ENCODE measurements at regions not wholly inside any gene's neighbourhood (a gene's known extent, or its start where the extent isn't known, plus 50 kb on each side); places are given as distances from the start of the nearest gene placed in this dataset.

GRCh38 chrX:131746491-131746968, 202.7 kb downstream of the OR13H1 start:
- Histone ChIP-seq H3K27ac (peak overlapping the region; percentile 98), H3K9me3 (ENCODE audit: severe bottlenecking) (no peaks in the 10 kb centered on the region), H3K36me3 (no peaks in the 10 kb centered on the region; the same call in 1 of the 2 replicates), H3K27me3 (ENCODE audit: insufficient read depth, low read depth, severe bottlenecking) (no peaks in the 10 kb centered on the region), H3K4me3 (ENCODE audit: low read depth, low read length) (peak overlapping the region; percentile 67)
- peak; percentile 48; the same call in 1 of the 2 replicates for TF ChIP-seq CTCF (IDR thresholded peaks at IDR 0.05; ENCODE audit: low read depth, low read length)
- peak; percentile 93 for DNase-seq

GRCh38 chrX:131747173-131747572, 203.3 kb downstream of the OR13H1 start:
- DNase-seq, result peak; percentile 89
- Histone ChIP-seq H3K27ac (peak overlapping the region; percentile 98), H3K36me3 (no peaks in the 10 kb centered on the region; the same call in 1 of the 2 replicates), H3K9me3 (ENCODE audit: severe bottlenecking) (no peaks in the 10 kb centered on the region), H3K27me3 (ENCODE audit: insufficient read depth, low read depth, severe bottlenecking) (no peaks in the 10 kb centered on the region), H3K4me3 (ENCODE audit: low read depth, low read length) (peak overlapping the region; percentile 67)
- TF ChIP-seq CTCF (IDR thresholded peaks at IDR 0.05; ENCODE audit: low read depth, low read length), result peak; percentile 74

DNA sequence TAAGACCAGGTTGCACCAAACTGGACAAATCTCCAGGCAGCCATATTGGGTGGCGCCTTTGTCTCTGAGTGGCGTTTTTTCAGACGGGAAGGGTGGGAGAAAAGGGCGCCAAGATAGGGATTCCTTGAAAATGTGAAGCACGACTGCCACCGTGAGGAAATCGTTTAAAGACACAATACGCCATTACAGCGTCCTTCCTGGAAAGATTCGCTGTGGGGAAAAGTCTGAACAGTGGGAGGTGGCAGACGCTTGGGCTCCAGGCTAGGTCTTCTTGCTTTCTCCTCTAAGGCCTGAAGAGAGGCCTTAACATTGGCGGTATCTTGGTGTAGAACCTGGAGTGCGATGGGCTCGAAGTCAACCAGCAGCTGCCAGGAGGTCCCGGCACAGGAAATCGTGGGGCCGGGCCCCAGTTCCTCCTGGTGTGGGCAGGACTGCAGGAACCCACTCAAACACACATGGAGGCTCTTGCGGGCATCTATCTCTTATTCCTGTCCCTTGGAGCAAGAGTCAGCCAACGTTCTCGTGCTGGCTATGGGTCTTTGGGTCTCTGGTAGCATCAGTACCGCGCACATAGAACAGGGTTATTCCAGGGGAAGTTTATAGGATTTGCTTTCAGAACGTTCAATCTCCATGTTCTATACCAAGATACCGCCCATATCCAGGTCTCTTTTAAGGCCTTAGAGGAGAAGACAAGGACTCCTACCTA, 208.8 kb downstream of the OR13H1 start:
- Histone ChIP-seq H3K4me3 (ENCODE audit: low read depth, low read length) (peak overlapping the region; percentile 62), H3K27ac (peak overlapping the region; percentile 89), H3K9me3 (ENCODE audit: severe bottlenecking) (no peaks in the 10 kb centered on the region), H3K36me3 (no peaks in the 10 kb centered on the region; the same call in 1 of the 2 replicates), H3K27me3 (ENCODE audit: insufficient read depth, low read depth, severe bottlenecking) (no peaks in the 10 kb centered on the region)
- TF ChIP-seq CTCF (IDR thresholded peaks at IDR 0.05; ENCODE audit: low read depth, low read length), result 0 out of 2 replicates have a peak, but pooled peaks have one; percentile 38
- DNase-seq, result peak; percentile 84

DNA sequence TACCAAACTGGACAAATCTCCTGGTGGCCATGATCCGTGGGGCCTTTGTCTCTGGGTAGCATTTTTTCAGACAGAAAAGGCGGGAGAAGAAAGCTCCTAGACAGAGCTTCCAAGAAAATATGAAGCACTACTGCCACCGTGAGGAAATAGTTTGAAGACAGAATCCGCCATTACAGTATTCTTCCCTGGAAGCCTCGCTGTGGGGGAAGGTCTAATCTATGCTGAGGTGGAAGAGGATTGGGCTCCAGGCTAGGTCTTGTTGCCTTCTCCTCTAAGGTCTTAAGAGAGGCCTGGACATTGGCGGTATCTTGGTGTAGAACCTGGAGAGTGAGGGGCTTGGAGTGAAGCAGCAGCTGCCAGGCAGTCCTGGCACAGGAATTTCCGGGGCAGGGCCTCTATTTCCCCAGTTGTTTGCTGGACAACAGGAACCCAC, 218.9 kb downstream of the OR13H1 start:
- DNase-seq, result peak; percentile 80
- Histone ChIP-seq H3K9me3 (ENCODE audit: severe bottlenecking) (no peaks in the 10 kb centered on the region), H3K27ac (peak overlapping the region; percentile 86), H3K4me3 (ENCODE audit: low read depth, low read length) (peak overlapping the region; percentile 31), H3K27me3 (ENCODE audit: insufficient read depth, low read depth, severe bottlenecking) (no peaks in the 10 kb centered on the region), H3K36me3 (no peaks in the 10 kb centered on the region; the same call in 1 of the 2 replicates)
- TF ChIP-seq CTCF (IDR thresholded peaks at IDR 0.05; ENCODE audit: low read depth, low read length), result peak; percentile 46

DNA sequence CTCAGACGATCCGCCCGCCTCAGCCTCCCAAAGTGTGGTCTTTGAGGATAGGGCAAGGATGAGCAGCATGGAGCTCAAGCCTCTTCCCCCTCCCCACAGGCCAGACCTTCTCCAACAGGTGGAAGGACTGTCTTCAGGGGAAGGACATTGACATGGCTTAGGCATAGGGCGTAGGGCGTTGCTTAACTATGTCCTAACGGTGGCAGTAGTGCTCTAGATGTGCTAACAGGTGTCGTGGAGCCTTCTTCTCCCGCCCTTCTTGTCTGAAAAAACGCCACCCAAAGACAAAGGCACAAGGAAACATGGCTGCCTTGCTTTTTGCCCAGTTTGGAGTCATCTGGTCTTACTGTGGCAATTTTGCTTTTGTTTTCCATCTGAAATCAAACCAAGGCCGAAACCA, 219.8 kb downstream of the OR13H1 start:
- TF ChIP-seq CTCF (IDR thresholded peaks at IDR 0.05; ENCODE audit: low read depth, low read length), result peak; percentile 82
- peak overlapping the region; percentile 86 for H3K27ac ChIP-seq
- H3K4me3 ChIP-seq (ENCODE audit: low read depth, low read length), result peak overlapping the region; percentile 31
- H3K9me3 ChIP-seq (ENCODE audit: severe bottlenecking), result no peaks in the 10 kb centered on the region
- no peaks in the 10 kb centered on the region; the same call in 1 of the 2 replicates for H3K36me3 ChIP-seq
- no peaks in the 10 kb centered on the region for H3K27me3 ChIP-seq (ENCODE audit: insufficient read depth, low read depth, severe bottlenecking)
- peak; percentile 85 for DNase-seq

All from WERI-Rb-1 (cell line).